Neural progenitor cell (in vitro differentiated cells): ENCODE measurements at regions not wholly inside any gene's neighbourhood (a gene's known extent, or its start where the extent isn't known, plus 50 kb on each side); places are given as distances from the start of the nearest gene placed in this dataset.

ENCODE experiments used
- DNase-seq: peaks from one replicate; pipeline ENCODE4 v3.0.0-alpha.2; 2016; ENCODE audit warnings: low spot score
- H2AFZ ChIP-seq: fragments of 200-600 bp; sonication (generic); replicated peaks from 2 replicates; pipeline ENCODE4 v1.6.1; 2016; ENCODE audit warnings: antibody characterized with exemption
- H3F3A ChIP-seq: fragments of 200-600 bp; sonication (generic); 2 replicates; pipeline ENCODE4 v1.6.1; 2016; ENCODE audit warnings: antibody characterized with exemption, low read depth
- H3K27ac ChIP-seq: fragments of 200-600 bp; sonication (generic); 2 replicates; pipeline ENCODE4 v1.5.1; 2016; ENCODE audit warnings: mild to moderate bottlenecking
- H3K27me3 ChIP-seq: fragments of 200-600 bp; sonication (generic); 2 replicates; pipeline ENCODE4 v1.6.1; 2016; ENCODE audit warnings: mild to moderate bottlenecking, moderate library complexity
- H3K36me3 ChIP-seq: fragments of 200-600 bp; sonication (generic); 2 replicates; pipeline ENCODE4 v1.5.1; 2016
- H3K4me1 ChIP-seq: fragments of 200-600 bp; sonication (generic); 2 replicates; pipeline ENCODE4 v1.6.1; 2016; ENCODE audit warnings: mixed run types
- H3K4me2 ChIP-seq: fragments of 200-600 bp; sonication (generic); 2 replicates; pipeline ENCODE4 v1.6.1; 2016
- H3K4me3 ChIP-seq: fragments of 200-600 bp; sonication (generic); 2 replicates; pipeline ENCODE4 v1.5.1; 2016
- H3K79me2 ChIP-seq: fragments of 200-600 bp; sonication (generic); 2 replicates; pipeline ENCODE4 v1.6.1; 2016; ENCODE audit warnings: low read depth
- H3K9ac ChIP-seq: fragments of 200-600 bp; sonication (generic); 2 replicates; pipeline ENCODE4 v1.6.1; 2016
- H3K9me3 ChIP-seq: fragments of 200-600 bp; sonication (generic); 2 replicates; pipeline ENCODE4 v1.5.1; 2016; ENCODE audit warnings: low read depth
- H4K20me1 ChIP-seq: fragments of 200-600 bp; sonication (generic); 2 replicates; pipeline ENCODE4 v1.6.1; 2016; ENCODE audit warnings: low read depth
- H3K27ac Mint-ChIP-seq: 3 replicates; pipeline ENCODE4 v1.8.0; 2021; ENCODE audit warnings: mixed read lengths
- H3K27me3 Mint-ChIP-seq: 2 replicates; pipeline ENCODE4 v1.8.0; 2022; ENCODE audit warnings: low read depth, mild to moderate bottlenecking, inconsistent platforms, moderate library complexity, mixed read lengths; ENCODE audit not compliant: insufficient read depth
- H3K36me3 Mint-ChIP-seq: 3 replicates; pipeline ENCODE4 v1.8.0; 2021; ENCODE audit warnings: mixed read lengths
- H3K4me1 Mint-ChIP-seq: 3 replicates; pipeline ENCODE4 v1.8.0; 2021; ENCODE audit warnings: mixed read lengths
- H3K4me3 Mint-ChIP-seq: 3 replicates; pipeline ENCODE4 v1.8.0; 2021; ENCODE audit warnings: mild to moderate bottlenecking, moderate library complexity, mixed read lengths
- H3K9me3 Mint-ChIP-seq: 3 replicates; pipeline ENCODE4 v1.8.0; 2020; ENCODE audit warnings: mixed read lengths
- EZH2 ChIP-seq: fragments of 200-600 bp; sonication (generic); IDR thresholded peaks from 2 replicates; pipeline ENCODE4 v1.6.1; 2017; ENCODE audit warnings: antibody characterized with exemption, mild to moderate bottlenecking, moderate library complexity
- EZH2phosphoT487 ChIP-seq: fragments of 200-600 bp; sonication (generic); IDR thresholded peaks from 2 replicates; pipeline ENCODE4 v1.6.1; 2017; ENCODE audit warnings: antibody characterized with exemption
- TF ChIP-seq, protein P1 (sequence below): fragments of 200-600 bp; sonication (generic); IDR thresholded peaks from 2 replicates; pipeline ENCODE4 v1.5.1; 2017; ENCODE audit warnings: antibody characterized with exemption, mild to moderate bottlenecking

DNA sequence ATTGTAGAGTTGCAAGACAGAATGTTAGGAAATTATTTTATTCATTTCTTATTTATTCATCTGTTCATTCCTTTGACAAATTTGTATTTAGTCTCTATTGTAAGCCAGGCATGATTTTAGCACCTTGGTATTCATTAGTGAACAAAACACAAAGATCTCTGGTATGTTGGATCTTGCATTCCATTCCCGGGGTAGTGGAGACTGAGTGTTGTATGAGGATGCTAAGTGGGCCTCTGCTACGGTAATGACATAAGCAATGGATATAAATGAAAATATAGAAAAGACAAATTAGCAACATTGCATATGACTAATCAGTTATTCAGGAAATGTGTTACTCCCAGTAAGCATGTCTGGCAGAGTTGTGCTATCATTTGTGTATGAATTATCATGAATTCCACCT, 449.3 kb downstream of the PCDH17 start:
- Histone ChIP-seq H3K79me2 (no peaks in the 10 kb centered on the region), H3K9me3 (no peaks in the 10 kb centered on the region), H2AFZ (no peak overlapping the region), H3K36me3 (no peaks in the 10 kb centered on the region), H3K27ac (no peak overlapping the region), H3K4me3 (no peak overlapping the region), H4K20me1 (no peaks in the 10 kb centered on the region), H3K4me1 (peaks cover 10% of the 10 kb centered on the region), H3K27me3 (no peaks in the 10 kb centered on the region), H3K9ac (no peak overlapping the region), H3F3A (no peaks in the 10 kb centered on the region), H3K4me2 (no peak overlapping the region)
- Mint-ChIP-seq H3K9me3 (no peaks in the 10 kb centered on the region), H3K27me3 (no peaks in the 10 kb centered on the region), H3K36me3 (no peaks in the 10 kb centered on the region), H3K4me1 (peaks cover 11% of the 10 kb centered on the region), H3K4me3 (no peak overlapping the region), H3K27ac (no peak overlapping the region)
- peak; percentile 49 for DNase-seq
- no peak for TF ChIP-seq EZH2phosphoT487
- TF ChIP-seq, protein P1, sequence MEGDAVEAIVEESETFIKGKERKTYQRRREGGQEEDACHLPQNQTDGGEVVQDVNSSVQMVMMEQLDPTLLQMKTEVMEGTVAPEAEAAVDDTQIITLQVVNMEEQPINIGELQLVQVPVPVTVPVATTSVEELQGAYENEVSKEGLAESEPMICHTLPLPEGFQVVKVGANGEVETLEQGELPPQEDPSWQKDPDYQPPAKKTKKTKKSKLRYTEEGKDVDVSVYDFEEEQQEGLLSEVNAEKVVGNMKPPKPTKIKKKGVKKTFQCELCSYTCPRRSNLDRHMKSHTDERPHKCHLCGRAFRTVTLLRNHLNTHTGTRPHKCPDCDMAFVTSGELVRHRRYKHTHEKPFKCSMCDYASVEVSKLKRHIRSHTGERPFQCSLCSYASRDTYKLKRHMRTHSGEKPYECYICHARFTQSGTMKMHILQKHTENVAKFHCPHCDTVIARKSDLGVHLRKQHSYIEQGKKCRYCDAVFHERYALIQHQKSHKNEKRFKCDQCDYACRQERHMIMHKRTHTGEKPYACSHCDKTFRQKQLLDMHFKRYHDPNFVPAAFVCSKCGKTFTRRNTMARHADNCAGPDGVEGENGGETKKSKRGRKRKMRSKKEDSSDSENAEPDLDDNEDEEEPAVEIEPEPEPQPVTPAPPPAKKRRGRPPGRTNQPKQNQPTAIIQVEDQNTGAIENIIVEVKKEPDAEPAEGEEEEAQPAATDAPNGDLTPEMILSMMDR, result no peak
- TF ChIP-seq EZH2, result no peak

DNA sequence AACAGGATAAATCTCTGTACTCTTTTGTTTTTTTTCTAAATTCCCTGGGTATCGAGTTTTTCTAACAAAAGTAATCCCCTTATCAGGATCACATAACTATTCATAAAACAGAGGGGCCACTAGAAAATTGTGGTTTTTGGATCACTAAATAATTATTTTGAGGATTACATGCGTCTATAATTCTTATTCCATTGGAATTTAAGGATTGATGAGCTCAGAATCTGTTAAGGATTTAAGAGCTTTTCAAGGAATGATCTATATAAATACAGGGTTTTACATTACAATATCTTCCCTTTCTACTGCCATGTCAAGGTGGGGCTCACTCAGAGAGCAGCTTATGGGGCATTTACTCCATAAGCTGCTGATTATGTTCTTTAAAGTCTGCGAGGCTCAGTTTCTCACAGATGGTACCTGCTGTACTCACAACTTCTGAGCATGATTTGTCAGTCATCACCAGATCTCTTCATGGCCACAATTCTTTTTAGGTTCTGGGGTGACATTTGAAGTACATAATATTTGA, 449.8 kb downstream of the PCDH17 start:
- no peaks in the 10 kb centered on the region for H3K9me3 Mint-ChIP-seq
- no peaks in the 10 kb centered on the region for H3K36me3 ChIP-seq
- no peaks in the 10 kb centered on the region for H4K20me1 ChIP-seq
- peaks cover 11% of the 10 kb centered on the region for H3K4me1 Mint-ChIP-seq
- H3K4me3 ChIP-seq, result no peak overlapping the region
- H3K4me2 ChIP-seq, result no peak overlapping the region
- no peaks in the 10 kb centered on the region for H3K27me3 ChIP-seq
- H3K27me3 Mint-ChIP-seq, result no peaks in the 10 kb centered on the region
- peaks cover 10% of the 10 kb centered on the region for H3K4me1 ChIP-seq
- TF ChIP-seq EZH2phosphoT487 (no peak), EZH2 (no peak)
- TF ChIP-seq, protein P1, result no peak
- no peaks in the 10 kb centered on the region for H3K36me3 Mint-ChIP-seq
- no peak for DNase-seq
- H3K79me2 ChIP-seq, result no peaks in the 10 kb centered on the region
- no peak overlapping the region for H3K27ac ChIP-seq
- H3K4me3 Mint-ChIP-seq, result no peak overlapping the region
- H3K9me3 ChIP-seq, result no peaks in the 10 kb centered on the region
- no peak overlapping the region for H3K9ac ChIP-seq
- H3F3A ChIP-seq, result no peaks in the 10 kb centered on the region
- no peak overlapping the region for H3K27ac Mint-ChIP-seq
- H2AFZ ChIP-seq, result no peak overlapping the region

DNA sequence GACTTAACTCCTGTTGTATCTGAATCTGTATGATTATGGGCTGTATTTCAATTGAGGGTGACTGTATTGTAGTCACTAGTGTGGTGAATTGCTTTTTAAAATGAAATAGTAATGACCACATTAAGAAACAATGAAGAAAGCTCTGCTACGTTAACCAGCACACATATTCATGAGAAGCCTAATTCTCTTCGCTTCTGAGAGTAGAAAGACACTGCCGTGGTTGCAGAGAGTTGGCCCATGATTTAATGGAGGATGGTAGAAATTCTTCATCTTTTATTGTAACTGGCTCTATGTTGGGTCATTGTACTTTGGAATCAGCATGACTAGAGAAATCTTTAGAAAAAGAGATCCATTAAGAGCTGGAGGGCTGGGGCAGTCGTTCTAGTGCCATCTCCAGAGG, 451.5 kb downstream of the PCDH17 start:
- H3K27ac Mint-ChIP-seq, result no peak overlapping the region
- H3K4me1 ChIP-seq, result peaks cover 10% of the 10 kb centered on the region

More for the DNA sequence above, 451.5 kb downstream of the PCDH17 start:
- Mint-ChIP-seq H3K4me3 (no peak overlapping the region), H3K4me1 (peaks cover 11% of the 10 kb centered on the region), H3K36me3 (no peaks in the 10 kb centered on the region), H3K27me3 (no peaks in the 10 kb centered on the region), H3K9me3 (no peaks in the 10 kb centered on the region)
- Histone ChIP-seq H3K4me3 (no peak overlapping the region), H3K27ac (no peak overlapping the region), H3K79me2 (no peaks in the 10 kb centered on the region), H3F3A (no peaks in the 10 kb centered on the region), H3K9me3 (no peaks in the 10 kb centered on the region), H3K4me2 (no peak overlapping the region), H3K36me3 (no peaks in the 10 kb centered on the region), H3K27me3 (no peaks in the 10 kb centered on the region), H2AFZ (peak overlapping the region; percentile 29), H3K9ac (no peak overlapping the region), H4K20me1 (no peaks in the 10 kb centered on the region)
- no peak for DNase-seq
- no peak for TF ChIP-seq EZH2phosphoT487
- TF ChIP-seq, protein P1, result no peak
